ENCODE measurements at regions not wholly inside any gene's neighbourhood (a gene's known extent, or its start where the extent isn't known, plus 50 kb on each side); places are given as distances from the start of the nearest gene placed in this dataset.

- no peak for TF ChIP-seq POLR2A (IDR thresholded peaks at IDR 0.05; ENCODE audit: low read length)
- TF ChIP-seq CTCF (IDR thresholded peaks at IDR 0.05): no peak
- no peak for TF ChIP-seq RAD21 (conservative IDR thresholded peaks at IDR 0.05 in 1 of 2, IDR thresholded peaks at IDR 0.05 in 1 of 2)
- TF ChIP-seq NR3C1 (IDR thresholded peaks at IDR 0.05): no peak
- no peak for TF ChIP-seq PBX3 (IDR thresholded peaks at IDR 0.05)
- no peak for TF ChIP-seq HMGXB4 (CRISPR knock-in tag; IDR thresholded peaks at IDR 0.05; ENCODE audit: borderline replicate concordance)
- TF ChIP-seq HOXB13 (CRISPR knock-in tag; IDR thresholded peaks at IDR 0.05; ENCODE audit: low read depth): no peak
- no peak for TF ChIP-seq SMC3 (IDR thresholded peaks at IDR 0.05)
- TF ChIP-seq USF2 (IDR thresholded peaks at IDR 0.05): no peak
Measured at GRCh38 chr3:59503441-59503840, 453.6 kb upstream of the CFAP20DC start.
